LNCaP clone FGC (cell line): ENCODE measurements at regions not wholly inside any gene's neighbourhood (a gene's known extent, or its start where the extent isn't known, plus 50 kb on each side); places are given as distances from the start of the nearest gene placed in this dataset.

ENCODE experiments used
- DNase-seq: peaks from one replicate; pipeline ENCODE4 v3.0.0-alpha.2; 2011; ENCODE audit warnings: low read depth
- H3K4me3 ChIP-seq: 2 replicates; pipeline ENCODE4 v1.5.1; 2011; ENCODE audit warnings: mild to moderate bottlenecking, low read depth, low read length, control low read depth
- TF ChIP-seq, protein P1 (sequence below): IDR thresholded peaks from 2 replicates; pipeline ENCODE4 v1.5.1; 2012; ENCODE audit warnings: mild to moderate bottlenecking; ENCODE audit not compliant: control insufficient read depth, insufficient read depth; ENCODE audit errors: extremely low read depth

DNA sequence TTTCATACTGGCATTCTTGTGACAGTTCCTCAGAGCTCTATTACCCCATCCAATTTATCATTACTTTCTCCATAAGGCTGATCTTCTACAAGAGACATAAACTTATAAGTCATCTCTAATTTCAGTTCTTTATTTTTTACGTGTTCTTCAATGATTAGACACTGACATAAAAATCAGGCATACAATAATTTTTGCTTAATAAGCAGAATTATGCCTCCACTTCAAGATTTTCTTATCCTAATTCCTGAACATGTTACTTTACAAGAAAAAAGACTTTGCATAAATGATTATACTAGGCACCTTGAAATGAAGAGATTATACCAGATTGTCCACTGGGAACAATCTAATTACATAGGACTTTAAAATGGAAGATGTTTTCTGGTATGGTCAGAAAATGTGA is 1304.5 kb upstream of the SLC39A10 start:
- no peak overlapping the region for H3K4me3 ChIP-seq
- TF ChIP-seq, protein P1, sequence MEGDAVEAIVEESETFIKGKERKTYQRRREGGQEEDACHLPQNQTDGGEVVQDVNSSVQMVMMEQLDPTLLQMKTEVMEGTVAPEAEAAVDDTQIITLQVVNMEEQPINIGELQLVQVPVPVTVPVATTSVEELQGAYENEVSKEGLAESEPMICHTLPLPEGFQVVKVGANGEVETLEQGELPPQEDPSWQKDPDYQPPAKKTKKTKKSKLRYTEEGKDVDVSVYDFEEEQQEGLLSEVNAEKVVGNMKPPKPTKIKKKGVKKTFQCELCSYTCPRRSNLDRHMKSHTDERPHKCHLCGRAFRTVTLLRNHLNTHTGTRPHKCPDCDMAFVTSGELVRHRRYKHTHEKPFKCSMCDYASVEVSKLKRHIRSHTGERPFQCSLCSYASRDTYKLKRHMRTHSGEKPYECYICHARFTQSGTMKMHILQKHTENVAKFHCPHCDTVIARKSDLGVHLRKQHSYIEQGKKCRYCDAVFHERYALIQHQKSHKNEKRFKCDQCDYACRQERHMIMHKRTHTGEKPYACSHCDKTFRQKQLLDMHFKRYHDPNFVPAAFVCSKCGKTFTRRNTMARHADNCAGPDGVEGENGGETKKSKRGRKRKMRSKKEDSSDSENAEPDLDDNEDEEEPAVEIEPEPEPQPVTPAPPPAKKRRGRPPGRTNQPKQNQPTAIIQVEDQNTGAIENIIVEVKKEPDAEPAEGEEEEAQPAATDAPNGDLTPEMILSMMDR, result no peak
- DNase-seq, result no peak

DNA sequence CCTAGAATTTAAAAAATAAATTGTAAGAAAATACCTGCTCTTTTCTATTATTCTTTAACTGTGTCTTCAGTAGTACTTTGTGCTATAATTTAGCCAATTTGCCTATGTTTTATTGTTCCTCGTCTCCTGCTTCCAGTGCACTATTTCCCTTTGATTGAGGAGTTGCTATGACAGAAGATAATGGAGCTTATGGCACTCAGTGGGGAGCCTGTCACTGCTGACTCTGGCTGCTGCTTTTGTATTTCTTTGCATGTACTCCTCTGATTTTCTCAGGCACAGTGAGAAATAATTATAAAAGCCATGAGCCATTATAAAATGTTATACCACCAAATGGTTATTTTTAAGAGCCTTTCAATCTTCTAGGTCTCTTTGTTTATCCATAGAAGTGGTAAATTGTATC is 1310.8 kb upstream of the SLC39A10 start:
- TF ChIP-seq, protein P1, result no peak
- no peak for DNase-seq
- no peak overlapping the region for H3K4me3 ChIP-seq

- H3K4me3 ChIP-seq, result no peak overlapping the region
- DNase-seq, result no peak
- TF ChIP-seq, protein P1, result no peak
Measured at GRCh38 chr2:194345347-194345746, 1311.7 kb upstream of the SLC39A10 start.

DNA sequence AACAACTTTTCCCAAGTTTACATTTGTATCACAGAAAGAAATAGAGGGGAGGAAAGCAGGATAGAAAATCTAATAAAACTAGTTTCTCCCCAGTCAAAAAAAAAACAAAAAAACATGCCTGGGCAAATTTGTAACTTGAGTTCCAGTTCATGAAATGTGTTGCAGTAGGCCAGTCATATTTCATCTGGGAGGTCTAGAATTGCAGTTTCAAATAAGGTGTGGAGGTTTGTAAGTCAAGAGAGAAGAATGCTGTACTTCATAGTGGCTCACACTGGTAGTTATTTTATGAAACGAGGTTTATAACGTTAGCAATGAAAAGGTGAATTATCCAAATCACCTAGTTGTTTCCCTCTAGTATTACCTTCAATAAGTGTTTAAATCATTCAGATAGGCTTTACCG is 1313.9 kb upstream of the SLC39A10 start:
- TF ChIP-seq, protein P1, result no peak
- no peak for DNase-seq
- no peak overlapping the region for H3K4me3 ChIP-seq

GRCh38 chr2:194332799-194333490 is 1324.1 kb upstream of the SLC39A10 start:
- TF ChIP-seq, protein P1, result no peak
- no peak for DNase-seq
- H3K4me3 ChIP-seq, result no peak overlapping the region

GRCh38 chr2:194328456-194328855 is 1328.6 kb upstream of the SLC39A10 start:
- H3K4me3 ChIP-seq, result no peak overlapping the region
- no peak for DNase-seq
- TF ChIP-seq, protein P1, result no peak

- no peak overlapping the region for H3K4me3 ChIP-seq
- DNase-seq, result no peak
- TF ChIP-seq, protein P1, result no peak
Measured at GRCh38 chr2:194327196-194327888, 1329.7 kb upstream of the SLC39A10 start.
